Activated naive CD4-positive, alpha-beta T cell treated with anti-CD3 and anti-CD28 coated beads, Interleukin-2, amount 50 U/mL, for 72 hours (primary cell): ENCODE measurements at regions not wholly inside any gene's neighbourhood (a gene's known extent, or its start where the extent isn't known, plus 50 kb on each side); places are given as distances from the start of the nearest gene placed in this dataset.
A peak's percentile ranks its signal among the peaks of the same experiment; 100 is the strongest.

ENCODE experiments used
- ATAC-seq, 2 donors: fragments of 150-1000 bp; cut with Tn5 transposase; 2 replicates each; pipeline ENCODE4 v1.10.0; 2021; ENCODE audit warnings: mild to moderate bottlenecking in 2 of 2, moderate library complexity in 2 of 2
- DNase-seq, 2 donors: peaks; one replicate each; pipeline ENCODE4 v3.0.0; 2021 to 2022; ENCODE audit warnings: low spot score in 2 of 2
- H3K27ac Mint-ChIP-seq, 2 donors: one replicate each; pipeline ENCODE4 v1.8.0; 2022; ENCODE audit warnings: mild to moderate bottlenecking in 2 of 2, mixed read lengths in 2 of 2
- H3K36me3 Mint-ChIP-seq, 2 donors: one replicate each; pipeline ENCODE4 v1.8.0; 2022; ENCODE audit warnings: mixed read lengths in 2 of 2
- H3K9me3 Mint-ChIP-seq, 2 donors: one replicate each; pipeline ENCODE4 v1.8.0; 2022; ENCODE audit warnings: mixed read lengths in 2 of 2

GRCh38 chr6:170113141-170113540, 177.7 kb downstream of the DLL1 start:
- Mint-ChIP-seq H3K36me3 (no peaks in the 10 kb centered on the region), H3K27ac (no peak overlapping the region), H3K9me3 (no peaks in the 10 kb centered on the region)
- DNase-seq (no peak), ATAC-seq (no peak)

- H3K36me3 Mint-ChIP-seq, result no peaks in the 10 kb centered on the region
- ATAC-seq, result no peak
- no peak for DNase-seq
- H3K9me3 Mint-ChIP-seq, result no peaks in the 10 kb centered on the region
- H3K27ac Mint-ChIP-seq, result no peak overlapping the region
Observed at GRCh38 chr6:170112583-170112860, 178.4 kb downstream of the DLL1 start.

- H3K9me3 Mint-ChIP-seq, result no peaks in the 10 kb centered on the region
Observed at GRCh38 chr6:170111816-170112582, 178.9 kb downstream of the DLL1 start.

GRCh38 chr6:170111141-170111664, 179.7 kb downstream of the DLL1 start:
- Mint-ChIP-seq H3K9me3 (no peaks in the 10 kb centered on the region), H3K36me3 (no peaks in the 10 kb centered on the region), H3K27ac (no peak overlapping the region)
- ATAC-seq (no peak), DNase-seq (peak in 1 of 2 donors; percentile 1)

More at GRCh38 chr6:170111816-170112582, 178.9 kb downstream of the DLL1 start:
- peak in 1 of 2 donors; percentile 38 for DNase-seq
- H3K27ac Mint-ChIP-seq, result no peak overlapping the region
- H3K36me3 Mint-ChIP-seq, result no peaks in the 10 kb centered on the region
- no peak for ATAC-seq

- H3K27ac Mint-ChIP-seq, result no peak overlapping the region
Observed at GRCh38 chr6:170110201-170111140, 180.4 kb downstream of the DLL1 start.

GRCh38 chr6:170108890-170109587, 181.8 kb downstream of the DLL1 start:
- Mint-ChIP-seq H3K36me3 (peaks cover 0 to 4% of the 10 kb centered on the region in 2 donors), H3K9me3 (no peaks in the 10 kb centered on the region), H3K27ac (no peak overlapping the region)
- DNase-seq (peak in 1 of 2 donors; percentile 9), ATAC-seq (no peak)

More at GRCh38 chr6:170110201-170111140, 180.4 kb downstream of the DLL1 start:
- no peaks in the 10 kb centered on the region for H3K9me3 Mint-ChIP-seq
- DNase-seq (peak in 1 of 2 donors; percentile 31), ATAC-seq (no peak)
- H3K36me3 Mint-ChIP-seq, result no peaks in the 10 kb centered on the region

- no peak for ATAC-seq
- Mint-ChIP-seq H3K36me3 (peaks cover 0 to 4% of the 10 kb centered on the region in 2 donors), H3K27ac (no peak overlapping the region), H3K9me3 (no peaks in the 10 kb centered on the region)
- DNase-seq, result peak in 1 of 2 donors; percentile 6
Observed at GRCh38 chr6:170108456-170108855, 182.4 kb downstream of the DLL1 start.

- no peaks in the 10 kb centered on the region for H3K9me3 Mint-ChIP-seq
- no peak for ATAC-seq
Observed at GRCh38 chr6:170107606-170108222, 183.2 kb downstream of the DLL1 start.

GRCh38 chr6:170106906-170107525, 183.9 kb downstream of the DLL1 start:
- DNase-seq, result peak in 1 of 2 donors; percentile 9
- no peak overlapping the region for H3K27ac Mint-ChIP-seq
- H3K36me3 Mint-ChIP-seq, result peaks cover 0 to 4% of the 10 kb centered on the region in 2 donors
- H3K9me3 Mint-ChIP-seq, result no peaks in the 10 kb centered on the region
- ATAC-seq, result no peak

More at GRCh38 chr6:170107606-170108222, 183.2 kb downstream of the DLL1 start:
- H3K36me3 Mint-ChIP-seq, result peaks cover 0 to 4% of the 10 kb centered on the region in 2 donors
- no peak overlapping the region for H3K27ac Mint-ChIP-seq
- peak in 1 of 2 donors; percentile 4 for DNase-seq

GRCh38 chr6:170102582-170103481, 188.0 kb downstream of the DLL1 start:
- ATAC-seq, result no peak
- DNase-seq, result peak in 1 of 2 donors; percentile 48
- Mint-ChIP-seq H3K9me3 (peaks cover 6 to 7% of the 10 kb centered on the region in 2 donors), H3K27ac (peak overlapping the region in 1 of 2 donors; percentile 39), H3K36me3 (peaks cover 6 to 12% of the 10 kb centered on the region in 2 donors)

- ATAC-seq, result no peak
- peak in 1 of 2 donors; percentile 11 for DNase-seq
- H3K9me3 Mint-ChIP-seq, result peaks cover 6 to 7% of the 10 kb centered on the region in 2 donors
- peaks cover 6 to 12% of the 10 kb centered on the region in 2 donors for H3K36me3 Mint-ChIP-seq
- H3K27ac Mint-ChIP-seq, result no peak overlapping the region
Observed at GRCh38 chr6:170102038-170102437, 188.8 kb downstream of the DLL1 start.

- H3K36me3 Mint-ChIP-seq, result peaks cover 6 to 12% of the 10 kb centered on the region in 2 donors
- ATAC-seq (no peak), DNase-seq (peak in 1 of 2 donors; percentile 33)
- H3K9me3 Mint-ChIP-seq, result peaks cover 6 to 7% of the 10 kb centered on the region in 2 donors
- peak overlapping the region in 1 of 2 donors; percentile 17 for H3K27ac Mint-ChIP-seq
Observed at GRCh38 chr6:170101281-170102035, 189.4 kb downstream of the DLL1 start.

- Mint-ChIP-seq H3K9me3 (peaks cover 6 to 7% of the 10 kb centered on the region in 2 donors), H3K36me3 (peaks cover 6 to 12% of the 10 kb centered on the region in 2 donors), H3K27ac (no peak overlapping the region)
- no peak for ATAC-seq
- DNase-seq, result peak in 1 of 2 donors; percentile 9
Observed at GRCh38 chr6:170100046-170100445, 190.8 kb downstream of the DLL1 start.

GRCh38 chr6:170099387-170099786, 191.5 kb downstream of the DLL1 start:
- peaks cover 6 to 8% of the 10 kb centered on the region in 2 donors for H3K36me3 Mint-ChIP-seq
- no peak overlapping the region for H3K27ac Mint-ChIP-seq
- peaks cover 6 to 7% of the 10 kb centered on the region in 2 donors for H3K9me3 Mint-ChIP-seq
- no peak for ATAC-seq
- peak in 1 of 2 donors; percentile 41 for DNase-seq
